GM06990 (cell line): ENCODE measurements at regions not wholly inside any gene's neighbourhood (a gene's known extent, or its start where the extent isn't known, plus 50 kb on each side); places are given as distances from the start of the nearest gene placed in this dataset.
"Not testable (repeated sequence)": the region's sequence is repeated elsewhere in the genome, so short reads cannot be mapped to it uniquely, and the experiment has no call there.

Experiments used
- DNase-seq: peaks from one replicate; pipeline ENCODE4 v3.0.0-alpha.2; 2011; ENCODE audit not compliant: insufficient read length; ENCODE audit errors: extremely low read depth
- H3K27me3 ChIP-seq: replicated peaks from 2 replicates; pipeline ENCODE4 v1.6.0; 2011; ENCODE audit warnings: low read length; ENCODE audit not compliant: control insufficient read depth, insufficient read depth
- H3K36me3 ChIP-seq: 2 replicates; pipeline ENCODE4 v1.5.1; 2011; ENCODE audit warnings: low read length; ENCODE audit not compliant: control insufficient read depth, insufficient read depth
- H3K4me3 ChIP-seq: replicated peaks from 2 replicates; pipeline ENCODE4 v1.5.1; 2011; ENCODE audit warnings: low read depth, mild to moderate bottlenecking, control low read depth, low read length
- CTCF ChIP-seq: IDR thresholded peaks from 2 replicates; pipeline ENCODE4 v1.5.1; 2011; ENCODE audit warnings: low read length, control low read depth, mild to moderate bottlenecking, inconsistent platforms; ENCODE audit not compliant: insufficient read depth, poor library complexity, severe bottlenecking

- DNase-seq: no peak
- no peak for TF ChIP-seq CTCF
- Histone ChIP-seq H3K27me3 (no peaks in the 10 kb centered on the region; the same call in none of the 2 replicates), H3K36me3 (no peaks in the 10 kb centered on the region), H3K4me3 (no peak overlapping the region)
These were observed 295.9 kb downstream of the SUCLA2 start for GRCh38 chr13:47705185-47705584.

- TF ChIP-seq CTCF: no peak
- no peaks in the 10 kb centered on the region for H3K36me3 ChIP-seq
- DNase-seq: no peak
- no peak overlapping the region for H3K4me3 ChIP-seq
- no peaks in the 10 kb centered on the region for H3K27me3 ChIP-seq
These were observed 304.4 kb downstream of the SUCLA2 start for GRCh38 chr13:47696674-47697073.

- Histone ChIP-seq H3K27me3 (no peaks in the 10 kb centered on the region), H3K4me3 (no peak overlapping the region), H3K36me3 (no peaks in the 10 kb centered on the region)
- TF ChIP-seq CTCF: no peak
- no peak for DNase-seq
These were observed 313.5 kb downstream of the SUCLA2 start for GRCh38 chr13:47687577-47687976.

- not testable (repeated sequence) for H3K4me3 ChIP-seq, H3K36me3 ChIP-seq, DNase-seq, H3K27me3 ChIP-seq
These were observed 315.9 kb downstream of the SUCLA2 start for GRCh38 chr13:47685156-47685555.

GRCh38 chr13:47680748-47681147 lies 320.3 kb downstream of the SUCLA2 start:
- no peak for TF ChIP-seq CTCF
- Histone ChIP-seq H3K36me3 (no peaks in the 10 kb centered on the region), H3K4me3 (no peak overlapping the region), H3K27me3 (no peaks in the 10 kb centered on the region)
- DNase-seq: no peak

- no peak overlapping the region for H3K4me3 ChIP-seq
- DNase-seq: no peak
- no peak for TF ChIP-seq CTCF
- H3K27me3 ChIP-seq: no peaks in the 10 kb centered on the region
- no peaks in the 10 kb centered on the region for H3K36me3 ChIP-seq
These were observed 321.7 kb downstream of the SUCLA2 start for GRCh38 chr13:47679401-47679800.
